ENCODE measurements at regions not wholly inside any gene's neighbourhood (a gene's known extent, or its start where the extent isn't known, plus 50 kb on each side); places are given as distances from the start of the nearest gene placed in this dataset.

DNA sequence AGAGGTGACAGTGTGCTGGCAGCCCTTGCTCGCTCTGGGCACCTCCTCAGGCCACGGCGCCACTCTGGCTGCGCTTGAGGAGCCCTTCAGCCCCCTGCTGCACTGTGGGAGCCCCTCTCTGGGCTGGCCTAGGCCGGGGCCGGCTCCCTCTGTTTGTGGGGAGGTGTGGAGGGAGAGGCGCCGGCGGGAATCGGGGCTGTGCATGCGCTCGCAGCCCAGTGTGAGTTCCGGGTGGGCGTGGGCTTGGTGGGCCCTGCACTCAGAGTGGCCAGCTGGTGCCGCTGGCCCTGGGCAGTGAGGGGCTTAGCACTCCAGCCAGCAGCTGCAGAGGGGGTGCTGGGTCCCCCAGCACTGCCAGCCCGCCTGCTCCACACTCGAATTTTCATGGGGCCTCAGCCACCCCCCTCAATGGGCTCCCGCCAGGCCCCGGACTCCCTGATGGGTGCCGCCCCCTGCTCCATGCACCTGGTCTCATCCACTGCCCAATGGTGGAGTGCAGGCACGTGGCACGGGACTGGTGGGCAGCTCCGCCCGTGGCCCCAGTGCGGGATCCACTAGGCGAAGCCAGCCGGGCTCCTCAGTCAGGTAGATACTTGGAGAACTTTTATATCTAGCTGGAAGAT lies 96.7 kb upstream of the BET1 start:
- TF ChIP-seq, protein P1, sequence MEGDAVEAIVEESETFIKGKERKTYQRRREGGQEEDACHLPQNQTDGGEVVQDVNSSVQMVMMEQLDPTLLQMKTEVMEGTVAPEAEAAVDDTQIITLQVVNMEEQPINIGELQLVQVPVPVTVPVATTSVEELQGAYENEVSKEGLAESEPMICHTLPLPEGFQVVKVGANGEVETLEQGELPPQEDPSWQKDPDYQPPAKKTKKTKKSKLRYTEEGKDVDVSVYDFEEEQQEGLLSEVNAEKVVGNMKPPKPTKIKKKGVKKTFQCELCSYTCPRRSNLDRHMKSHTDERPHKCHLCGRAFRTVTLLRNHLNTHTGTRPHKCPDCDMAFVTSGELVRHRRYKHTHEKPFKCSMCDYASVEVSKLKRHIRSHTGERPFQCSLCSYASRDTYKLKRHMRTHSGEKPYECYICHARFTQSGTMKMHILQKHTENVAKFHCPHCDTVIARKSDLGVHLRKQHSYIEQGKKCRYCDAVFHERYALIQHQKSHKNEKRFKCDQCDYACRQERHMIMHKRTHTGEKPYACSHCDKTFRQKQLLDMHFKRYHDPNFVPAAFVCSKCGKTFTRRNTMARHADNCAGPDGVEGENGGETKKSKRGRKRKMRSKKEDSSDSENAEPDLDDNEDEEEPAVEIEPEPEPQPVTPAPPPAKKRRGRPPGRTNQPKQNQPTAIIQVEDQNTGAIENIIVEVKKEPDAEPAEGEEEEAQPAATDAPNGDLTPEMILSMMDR (conservative IDR thresholded peaks at IDR 0.05; ENCODE audit: low read depth in 2 of 2): no peak
- no peak for TF ChIP-seq EZH2 (IDR thresholded peaks at IDR 0.05; ENCODE audit: low read depth, unreplicated experiment)
- no peak for TF ChIP-seq POLR2AphosphoS5 (IDR thresholded peaks at IDR 0.05; ENCODE audit: low read depth)
- no peak for TF ChIP-seq EZH2phosphoT487 (IDR thresholded peaks at IDR 0.05; ENCODE audit: unreplicated experiment)
- TF ChIP-seq CREB1 (CRISPR knock-in tag; IDR thresholded peaks at IDR 0.05; ENCODE audit: low read depth): no peak
- no peak for TF ChIP-seq ZNF114 (CRISPR knock-in tag; IDR thresholded peaks at IDR 0.05)
- TF ChIP-seq, protein P2, sequence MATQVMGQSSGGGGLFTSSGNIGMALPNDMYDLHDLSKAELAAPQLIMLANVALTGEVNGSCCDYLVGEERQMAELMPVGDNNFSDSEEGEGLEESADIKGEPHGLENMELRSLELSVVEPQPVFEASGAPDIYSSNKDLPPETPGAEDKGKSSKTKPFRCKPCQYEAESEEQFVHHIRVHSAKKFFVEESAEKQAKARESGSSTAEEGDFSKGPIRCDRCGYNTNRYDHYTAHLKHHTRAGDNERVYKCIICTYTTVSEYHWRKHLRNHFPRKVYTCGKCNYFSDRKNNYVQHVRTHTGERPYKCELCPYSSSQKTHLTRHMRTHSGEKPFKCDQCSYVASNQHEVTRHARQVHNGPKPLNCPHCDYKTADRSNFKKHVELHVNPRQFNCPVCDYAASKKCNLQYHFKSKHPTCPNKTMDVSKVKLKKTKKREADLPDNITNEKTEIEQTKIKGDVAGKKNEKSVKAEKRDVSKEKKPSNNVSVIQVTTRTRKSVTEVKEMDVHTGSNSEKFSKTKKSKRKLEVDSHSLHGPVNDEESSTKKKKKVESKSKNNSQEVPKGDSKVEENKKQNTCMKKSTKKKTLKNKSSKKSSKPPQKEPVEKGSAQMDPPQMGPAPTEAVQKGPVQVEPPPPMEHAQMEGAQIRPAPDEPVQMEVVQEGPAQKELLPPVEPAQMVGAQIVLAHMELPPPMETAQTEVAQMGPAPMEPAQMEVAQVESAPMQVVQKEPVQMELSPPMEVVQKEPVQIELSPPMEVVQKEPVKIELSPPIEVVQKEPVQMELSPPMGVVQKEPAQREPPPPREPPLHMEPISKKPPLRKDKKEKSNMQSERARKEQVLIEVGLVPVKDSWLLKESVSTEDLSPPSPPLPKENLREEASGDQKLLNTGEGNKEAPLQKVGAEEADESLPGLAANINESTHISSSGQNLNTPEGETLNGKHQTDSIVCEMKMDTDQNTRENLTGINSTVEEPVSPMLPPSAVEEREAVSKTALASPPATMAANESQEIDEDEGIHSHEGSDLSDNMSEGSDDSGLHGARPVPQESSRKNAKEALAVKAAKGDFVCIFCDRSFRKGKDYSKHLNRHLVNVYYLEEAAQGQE (IDR thresholded peaks at IDR 0.05; ENCODE audit: unreplicated experiment): no peak
- no peak for TF ChIP-seq ZNF331 (CRISPR knock-in tag; IDR thresholded peaks at IDR 0.05; ENCODE audit: low read depth)
- TF ChIP-seq NANOG (IDR thresholded peaks at IDR 0.05; ENCODE audit: borderline replicate concordance): no peak
- TF ChIP-seq STAT1 (IDR thresholded peaks at IDR 0.05; ENCODE audit: unreplicated experiment): no peak
